T-cell (primary cell): ENCODE measurements at regions not wholly inside any gene's neighbourhood (a gene's known extent, or its start where the extent isn't known, plus 50 kb on each side); places are given as distances from the start of the nearest gene placed in this dataset.

Experiments used
- ATAC-seq, 4 experiments: fragments of 200-7000 bp in 3 of 4; fragments of 150-1000 bp in 1 of 4; cut with Tn5 transposase; replicated peaks in 1 of 4; 1 replicate in 3 of 4; 2 replicates in 1 of 4; pipeline ENCODE4 v1.10.0; 2021; ENCODE audit warnings: moderate library complexity in 3 of 4, mild to moderate bottlenecking in 2 of 4, moderate number of reproducible peaks in 1 of 4
- CTCF ChIA-PET, 2 donors: fragments of 300-600 bp; sonication (Branson Sonifier 250); formaldehyde crosslinking; loops; one replicate each; lab custom pipeline; 2022; ENCODE audit warnings: antibody characterized with exemption in 2 of 2; lab: Charles Lee
- POLR2A ChIA-PET, 2 donors: fragments of 300-600 bp; sonication (Branson Sonifier 250); formaldehyde crosslinking; loops; one replicate each; lab custom pipeline; 2022; ENCODE audit warnings: antibody characterized with exemption in 2 of 2; lab: Charles Lee
- DNase-seq, 35 experiments: peaks; one replicate each; pipeline versions ENCODE4 v3.0.0 to v3.0.0-alpha.2; 2013 to 2023
- H3K27ac ChIP-seq: one replicate; pipeline ENCODE4 v1.5.1; 2013; ENCODE audit warnings: low read length
- H3K27me3 ChIP-seq, 2 experiments: replicated peaks in 1 of 2; 1 replicate in 1 of 2; 2 replicates in 1 of 2; pipeline versions ENCODE4 v1.6.1 to v1.7.0; 2013; ENCODE audit warnings: low read length in 1 of 2, mixed read lengths in 1 of 2; ENCODE audit not compliant: control insufficient read depth in 2 of 2, insufficient read depth in 2 of 2; ENCODE audit errors: extremely low read depth in 1 of 2
- H3K36me3 ChIP-seq, 2 donors: 1 replicate in 1 of 2; 2 replicates in 1 of 2; pipeline versions ENCODE4 v1.6.1 to v1.7.0; 2013; ENCODE audit warnings: low read length in 1 of 2; ENCODE audit not compliant: control insufficient read depth in 2 of 2, insufficient read depth in 1 of 2; ENCODE audit errors: extremely low read depth in 1 of 2
- H3K4me1 ChIP-seq, 2 experiments: 1 replicate in 1 of 2; 2 replicates in 1 of 2; pipeline versions ENCODE4 v1.6.1 to v1.7.0; 2013; ENCODE audit warnings: low read length in 2 of 2, mixed read lengths in 1 of 2; ENCODE audit not compliant: insufficient read depth in 2 of 2, control insufficient read depth in 1 of 2; ENCODE audit errors: extremely low read depth in 1 of 2
- H3K4me3 ChIP-seq, 2 donors: 1 replicate in 1 of 2; 2 replicates in 1 of 2; pipeline versions ENCODE4 v1.5.1 to v1.7.0; 2013; ENCODE audit warnings: mild to moderate bottlenecking in 2 of 2, low read length in 1 of 2, moderate library complexity in 1 of 2; ENCODE audit not compliant: control insufficient read depth in 1 of 2; ENCODE audit errors: extremely low read depth in 1 of 2
- H3K9me3 ChIP-seq: 2 replicates; pipeline ENCODE4 v1.7.0; 2013
- H3K27ac Mint-ChIP-seq, 2 donors: one replicate each; pipeline ENCODE4 v1.8.0; 2020 to 2021; ENCODE audit warnings: mild to moderate bottlenecking in 2 of 2, mixed read lengths in 2 of 2
- H3K27me3 Mint-ChIP-seq, 2 donors: one replicate each; pipeline ENCODE4 v1.8.0; 2021 to 2022; ENCODE audit warnings: mixed read lengths in 2 of 2
- H3K36me3 Mint-ChIP-seq: one replicate; pipeline ENCODE4 v1.8.0; 2021; ENCODE audit warnings: mixed read lengths
- H3K4me1 Mint-ChIP-seq, 3 donors: one replicate each; pipeline ENCODE4 v1.8.0; 2020 to 2022; ENCODE audit warnings: mixed read lengths in 3 of 3, mild to moderate bottlenecking in 1 of 3
- H3K4me3 Mint-ChIP-seq, 3 donors: one replicate each; pipeline ENCODE4 v1.8.0; 2020 to 2022; ENCODE audit warnings: mild to moderate bottlenecking in 3 of 3, mixed read lengths in 3 of 3, moderate library complexity in 3 of 3
- H3K9me3 Mint-ChIP-seq, 3 donors: one replicate each; pipeline ENCODE4 v1.8.0; 2020 to 2022; ENCODE audit warnings: mixed read lengths in 3 of 3
- WGBS: methylation state at CpG from one replicate; pipeline ENCODE4 v1.1.5; 2013; ENCODE audit warnings: missing lambda C conversion rate; ENCODE audit not compliant: insufficient coverage; 5-methylcytosine and 5-hydroxymethylcytosine counted together

DNA sequence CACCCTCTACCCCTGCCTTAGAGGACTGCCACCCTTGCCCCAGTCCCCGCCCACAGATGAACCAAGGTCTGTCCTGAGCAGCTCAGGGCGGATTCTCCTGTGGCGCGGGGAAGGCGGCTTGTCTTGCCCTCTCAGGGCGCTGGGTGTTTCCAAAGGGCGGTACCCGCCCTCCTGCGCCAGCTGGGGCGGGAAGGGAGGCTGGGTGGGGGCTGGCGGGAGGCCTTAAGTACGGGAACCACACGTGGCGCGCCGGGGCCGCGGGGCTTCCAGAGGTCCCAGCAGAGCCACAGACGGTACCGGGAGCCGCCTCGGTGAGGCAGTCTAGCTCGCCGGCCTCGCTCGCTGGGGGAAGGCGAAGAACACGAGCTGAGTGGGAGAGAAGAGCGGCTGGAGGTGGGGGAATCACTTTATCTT is 361.1 kb downstream of the MID1IP1 start:
- Mint-ChIP-seq H3K9me3 (no peaks in the 10 kb centered on the region), H3K27ac (no peak overlapping the region), H3K36me3 (no peaks in the 10 kb centered on the region), H3K4me3 (peak overlapping the region; percentile 48 to 64 (median 55)), H3K4me1 (peaks cover 7 to 12% (median 11%) of the 10 kb centered on the region in 3 donors), H3K27me3 (peaks cover 13 to 17% of the 10 kb centered on the region in 2 donors)
- Histone ChIP-seq H3K36me3 (no peaks in the 10 kb centered on the region), H3K27ac (no peak overlapping the region), H3K27me3 (peaks cover 0 to 7% of the 10 kb centered on the region in 2 experiments), H3K4me1 (peaks cover 0 to 7% of the 10 kb centered on the region in 2 experiments), H3K4me3 (no peak overlapping the region), H3K9me3 (no peaks in the 10 kb centered on the region)
- DNase-seq (peak in 30 of 35 experiments; percentile 7 to 57 (median 32)), ATAC-seq (peak; percentile 61 to 92 (median 74))
- CTCF ChIA-PET = interaction anchor here (0.5 to 1.4 kb wide), 5 partner anchors 12 to 356 kb away, joined by 3 to 4 read pairs (median 3); no protein-coding TSS in a partner anchor
- POLR2A ChIA-PET = interaction anchor here in 1 of 2 donors (0.8 kb wide), 1 partner anchor 12 kb away, joined by 3 read pairs; no protein-coding TSS in a partner anchor
- WGBS = 2% methylated on average over 10 of the region's 29 CpGs

DNA sequence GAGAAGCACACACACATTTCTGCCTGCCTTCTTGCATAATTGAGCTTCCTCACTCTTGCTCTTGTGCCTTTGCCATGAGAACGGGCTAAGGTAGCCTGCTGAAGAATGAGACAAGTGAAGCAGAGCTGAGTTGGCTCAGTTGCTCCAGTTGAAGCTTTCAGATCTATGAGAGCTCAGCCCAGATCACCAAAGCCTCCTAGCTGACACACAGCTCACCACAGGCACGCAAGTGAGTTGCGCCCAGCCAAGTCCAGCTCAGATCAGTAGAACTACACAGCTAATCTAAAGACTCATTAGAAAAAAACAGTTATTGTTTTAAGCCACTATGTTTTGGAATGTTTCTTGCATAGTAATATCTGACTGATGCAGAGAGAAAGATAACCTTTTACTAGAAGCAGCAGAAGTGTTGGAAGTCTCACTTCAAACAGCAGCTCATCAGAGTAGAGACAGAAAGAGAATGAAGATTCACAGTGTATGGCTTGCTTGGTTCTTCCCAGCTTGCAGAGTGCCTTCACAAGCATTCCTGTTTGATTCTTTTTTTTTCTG is 362.4 kb downstream of the MID1IP1 start:
- no peak for ATAC-seq
- no CpG with 5 or more reads among the region's 3 CpGs for WGBS

DNA sequence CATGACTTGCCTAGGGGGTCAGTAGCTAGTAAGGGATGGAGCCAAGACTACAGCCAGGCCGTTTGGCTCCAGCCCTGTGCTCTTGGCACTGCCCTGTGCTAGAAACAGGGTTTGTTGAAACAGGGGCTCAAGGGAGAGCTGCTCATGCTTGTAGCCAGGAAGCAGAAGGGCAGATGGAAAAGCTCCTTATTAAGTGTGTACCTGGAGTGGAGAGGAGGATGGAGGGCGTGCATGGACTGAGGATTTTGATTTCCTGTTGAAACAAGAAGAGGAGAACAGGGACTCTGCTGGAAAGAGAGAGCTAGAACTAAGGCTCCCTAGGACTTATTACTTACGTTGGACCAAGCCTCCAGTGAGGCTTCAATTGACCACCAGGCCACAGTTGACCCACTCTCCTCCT is 363.0 kb downstream of the MID1IP1 start:
- 83% methylated on average over 1 of the region's 3 CpGs for WGBS
- no peak for DNase-seq
- Mint-ChIP-seq H3K4me3 (no peak overlapping the region), H3K27me3 (peaks cover 9 to 17% of the 10 kb centered on the region in 2 donors), H3K4me1 (peaks cover 7 to 18% (median 11%) of the 10 kb centered on the region in 3 donors), H3K9me3 (no peaks in the 10 kb centered on the region), H3K27ac (no peak overlapping the region), H3K36me3 (no peaks in the 10 kb centered on the region)
- no peak overlapping the region for H3K27ac ChIP-seq
- ATAC-seq = no peak
- CTCF ChIA-PET = interaction anchor here in 1 of 2 donors (0.6 to 0.7 kb wide), 2 partner anchors 31 to 245 kb away, joined by 3 read pairs; no protein-coding TSS in a partner anchor
- POLR2A ChIA-PET = no interaction called here
- no peaks in the 10 kb centered on the region for H3K36me3 ChIP-seq
- H3K4me1 ChIP-seq = peaks cover 0 to 13% of the 10 kb centered on the region in 2 experiments
- H3K4me3 ChIP-seq = no peak overlapping the region
- no peaks in the 10 kb centered on the region for H3K9me3 ChIP-seq
- H3K27me3 ChIP-seq = peaks cover 0 to 5% of the 10 kb centered on the region in 2 experiments

More for the DNA sequence above, 362.4 kb downstream of the MID1IP1 start:
- no peak for DNase-seq
- Mint-ChIP-seq H3K4me1 (peaks cover 11 to 18% (median 11%) of the 10 kb centered on the region in 3 donors), H3K36me3 (no peaks in the 10 kb centered on the region), H3K4me3 (no peak overlapping the region), H3K27ac (no peak overlapping the region), H3K9me3 (no peaks in the 10 kb centered on the region), H3K27me3 (peaks cover 13 to 17% of the 10 kb centered on the region in 2 donors)
- Histone ChIP-seq H3K4me1 (peaks cover 0 to 13% of the 10 kb centered on the region in 2 experiments), H3K9me3 (no peaks in the 10 kb centered on the region), H3K27ac (no peak overlapping the region), H3K36me3 (no peaks in the 10 kb centered on the region), H3K27me3 (peaks cover 0 to 7% of the 10 kb centered on the region in 2 experiments), H3K4me3 (no peak overlapping the region)
- ChIA-PET POLR2A (no interaction called here), CTCF (interaction anchor here in 1 of 2 donors (0.7 kb wide), 2 partner anchors 10 to 78 kb away, joined by 3 read pairs; no protein-coding TSS in a partner anchor)

DNA sequence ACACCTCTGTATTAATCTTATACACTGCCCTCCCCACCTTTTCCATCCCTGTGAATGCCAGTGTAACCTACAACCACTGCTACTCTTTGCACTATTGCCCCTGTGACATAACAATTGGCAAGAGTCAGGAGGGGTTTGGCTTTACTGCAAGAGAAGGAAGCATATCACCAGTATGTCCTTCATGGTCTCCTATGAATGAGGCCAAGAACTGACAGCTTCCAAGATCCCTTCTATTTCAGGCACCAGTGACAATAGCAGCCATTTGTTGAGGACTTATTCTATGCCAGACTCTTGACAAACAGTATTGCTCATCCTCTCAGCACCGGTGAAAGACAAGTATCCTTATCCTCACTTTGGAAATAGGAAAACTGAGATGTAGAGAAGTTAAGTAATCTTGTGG is 363.9 kb downstream of the MID1IP1 start:
- Histone ChIP-seq H3K4me1 (peaks cover 0 to 13% of the 10 kb centered on the region in 2 experiments), H3K4me3 (no peak overlapping the region), H3K9me3 (no peaks in the 10 kb centered on the region), H3K27ac (no peak overlapping the region), H3K27me3 (peaks cover 0 to 5% of the 10 kb centered on the region in 2 experiments), H3K36me3 (no peaks in the 10 kb centered on the region)
- WGBS = no CpG with 5 or more reads among the region's 1 CpG
- Mint-ChIP-seq H3K27me3 (peaks cover 9 to 13% of the 10 kb centered on the region in 2 donors), H3K27ac (no peak overlapping the region), H3K4me1 (peaks cover 7 to 18% (median 11%) of the 10 kb centered on the region in 3 donors), H3K36me3 (no peaks in the 10 kb centered on the region), H3K9me3 (no peaks in the 10 kb centered on the region), H3K4me3 (no peak overlapping the region)
- ATAC-seq (no peak), DNase-seq (no peak)
- POLR2A ChIA-PET = no interaction called here
- CTCF ChIA-PET = no interaction called here

DNA sequence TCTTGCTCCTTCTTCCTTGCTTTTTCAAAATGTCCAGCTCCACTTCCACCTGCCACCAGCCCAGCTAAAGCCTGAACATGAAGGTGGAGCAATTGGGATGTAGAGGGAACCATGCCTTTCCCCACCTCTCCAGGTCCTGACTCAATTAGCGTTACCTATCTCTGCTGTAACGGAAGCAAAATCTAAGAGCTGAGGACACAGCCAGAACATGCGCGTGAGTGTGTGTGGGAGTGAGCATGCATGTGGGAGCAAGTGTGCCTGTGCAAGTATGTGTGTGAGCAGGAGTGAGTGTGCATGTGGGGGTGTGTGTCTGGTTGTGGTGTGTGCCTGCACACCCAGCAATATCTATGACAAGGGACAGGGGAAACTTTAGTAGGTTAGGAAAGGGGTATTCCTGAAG is 364.5 kb downstream of the MID1IP1 start:
- H3K9me3 ChIP-seq = no peaks in the 10 kb centered on the region
- no peak overlapping the region for H3K27ac Mint-ChIP-seq

DNA sequence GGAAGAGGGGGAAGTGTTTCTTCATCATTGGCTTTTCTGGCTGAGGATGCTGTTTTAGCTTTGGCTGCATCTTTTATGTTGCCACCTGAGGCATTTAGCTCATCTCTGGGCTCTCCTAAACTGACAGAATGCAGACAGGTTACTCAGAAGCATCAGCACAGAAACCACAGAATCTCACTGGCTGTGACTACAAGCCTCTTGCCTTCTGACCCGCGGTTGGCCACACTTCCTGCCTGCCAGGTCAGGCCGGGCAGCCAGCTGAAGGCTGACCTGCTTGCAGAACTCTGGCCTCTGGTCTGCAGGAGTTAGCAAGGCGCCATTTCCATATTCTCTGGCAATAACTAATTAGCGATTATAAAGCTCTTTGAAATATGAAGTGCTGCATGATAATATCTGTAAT is 366.5 kb downstream of the MID1IP1 start:
- no peaks in the 10 kb centered on the region for H3K9me3 Mint-ChIP-seq
- DNase-seq (no peak), ATAC-seq (no peak)

More for the DNA sequence above, 364.5 kb downstream of the MID1IP1 start:
- H3K9me3 Mint-ChIP-seq = no peaks in the 10 kb centered on the region
- CTCF ChIA-PET = no interaction called here
- DNase-seq (no peak), ATAC-seq (no peak)
- POLR2A ChIA-PET = no interaction called here
- peaks cover 8 to 9% of the 10 kb centered on the region in 2 donors for H3K27me3 Mint-ChIP-seq
- H3K4me1 Mint-ChIP-seq = peaks cover 7 to 18% (median 11%) of the 10 kb centered on the region in 3 donors
- no peaks in the 10 kb centered on the region for H3K36me3 ChIP-seq
- no peak overlapping the region for H3K4me3 ChIP-seq
- H3K36me3 Mint-ChIP-seq = no peaks in the 10 kb centered on the region
- 97% methylated on average over 3 of the region's 4 CpGs for WGBS
- no peak overlapping the region for H3K27ac ChIP-seq
- H3K4me3 Mint-ChIP-seq = no peak overlapping the region
- peaks cover 0 to 5% of the 10 kb centered on the region in 2 experiments for H3K27me3 ChIP-seq
- H3K4me1 ChIP-seq = peaks cover 0 to 13% of the 10 kb centered on the region in 2 experiments

More for the DNA sequence above, 366.5 kb downstream of the MID1IP1 start:
- H3K9me3 ChIP-seq = no peaks in the 10 kb centered on the region
- peaks cover 3 to 8% of the 10 kb centered on the region in 2 donors for H3K27me3 Mint-ChIP-seq
- ChIA-PET POLR2A (no interaction called here), CTCF (no interaction called here)
- H3K4me3 ChIP-seq = no peak overlapping the region
- no peaks in the 10 kb centered on the region for H3K36me3 ChIP-seq
- H3K27ac ChIP-seq = no peak overlapping the region
- peaks cover 0 to 10% of the 10 kb centered on the region in 2 experiments for H3K4me1 ChIP-seq
- whole genome bisulfite sequencing = 10% methylated on average over 2 of the region's 5 CpGs
- no peaks in the 10 kb centered on the region for H3K27me3 ChIP-seq
- H3K4me1 Mint-ChIP-seq = peaks cover 2 to 12% (median 6%) of the 10 kb centered on the region in 3 donors
- no peak overlapping the region for H3K4me3 Mint-ChIP-seq
- no peaks in the 10 kb centered on the region for H3K36me3 Mint-ChIP-seq
- H3K27ac Mint-ChIP-seq = no peak overlapping the region
